HepG2 (cell line): ENCODE measurements at regions not wholly inside any gene's neighbourhood (a gene's known extent, or its start where the extent isn't known, plus 50 kb on each side); places are given as distances from the start of the nearest gene placed in this dataset.

Experiments used
- CTCF ChIP-seq: sonication (generic); formaldehyde crosslinking; IDR thresholded peaks from 2 replicates; pipeline ENCODE4 v1.5.0; 2020; ENCODE audit warnings: mild to moderate bottlenecking, missing genetic modification reagents, moderate library complexity
- ELF4 ChIP-seq: sonication (generic); formaldehyde crosslinking; IDR thresholded peaks from 2 replicates; pipeline ENCODE4 v1.5.0; 2020; ENCODE audit warnings: missing genetic modification reagents, mild to moderate bottlenecking, moderate library complexity, borderline replicate concordance
- EZH2 ChIP-seq: conservative IDR thresholded peaks from 2 replicates; pipeline ENCODE4 v1.6.1; 2012; ENCODE audit warnings: mild to moderate bottlenecking, low read depth, low read length, moderate library complexity
- HNRNPLL ChIP-seq: fragments of 200-400 bp; formaldehyde crosslinking; IDR thresholded peaks from 2 replicates; pipeline ENCODE4 v1.6.1; 2017; ENCODE audit warnings: mild to moderate bottlenecking, low read depth, low read length; ENCODE audit not compliant: poor library complexity, severe bottlenecking
- HOXD1 ChIP-seq: sonication (generic); formaldehyde crosslinking; IDR thresholded peaks from 2 replicates; pipeline ENCODE4 v1.5.0; 2020; ENCODE audit warnings: missing genetic modification reagents
- MAFK ChIP-seq, 2 experiments: IDR thresholded peaks in 1 of 2; conservative IDR thresholded peaks in 1 of 2; 2 replicates each; pipeline ENCODE4 v1.6.1; 2011; ENCODE audit warnings: improper control_type of control experiment in 2 of 2, low read length in 2 of 2
- MTF2 ChIP-seq: sonication (generic); formaldehyde crosslinking; IDR thresholded peaks from 2 replicates; pipeline ENCODE4 v1.5.0; 2020; ENCODE audit warnings: missing genetic modification reagents, borderline replicate concordance
- NR1H2 ChIP-seq: sonication (generic); formaldehyde crosslinking; IDR thresholded peaks from 2 replicates; pipeline ENCODE4 v1.8.1; 2022; ENCODE audit warnings: low read depth, missing genetic modification reagents, borderline replicate concordance
- POLR2A ChIP-seq, 2 experiments: IDR thresholded peaks; 2 replicates each; pipeline ENCODE4 v1.6.1; 2011; ENCODE audit warnings: low read depth in 2 of 2, low read length in 2 of 2, mild to moderate bottlenecking in 1 of 2, moderate library complexity in 1 of 2; ENCODE audit not compliant: insufficient read depth in 1 of 2
- SP140L ChIP-seq: sonication (generic); formaldehyde crosslinking; IDR thresholded peaks from 2 replicates; pipeline ENCODE4 v1.4.0; 2020; ENCODE audit warnings: missing genetic modification reagents, borderline replicate concordance
- ZBTB1 ChIP-seq: sonication (generic); formaldehyde crosslinking; IDR thresholded peaks from 2 replicates; pipeline ENCODE4 v1.4.0; 2020; ENCODE audit warnings: missing genetic modification reagents, borderline replicate concordance
- ZNF232 ChIP-seq: sonication (generic); formaldehyde crosslinking; IDR thresholded peaks from 2 replicates; pipeline ENCODE4 v1.4.0; 2020; ENCODE audit warnings: missing genetic modification reagents, borderline replicate concordance
- ZNF564 ChIP-seq: sonication (generic); formaldehyde crosslinking; IDR thresholded peaks from 2 replicates; pipeline ENCODE4 v1.8.1; 2023; ENCODE audit warnings: mild to moderate bottlenecking, missing genetic modification reagents
- ZNF639 ChIP-seq: conservative IDR thresholded peaks from 2 replicates; pipeline ENCODE4 v1.6.1; 2018; ENCODE audit warnings: missing genetic modification reagents

- no peak for TF ChIP-seq MTF2 (CRISPR knock-in tag)
- TF ChIP-seq ZNF639: no peak
- TF ChIP-seq ELF4 (CRISPR knock-in tag): no peak
- TF ChIP-seq HOXD1 (CRISPR knock-in tag): no peak
- TF ChIP-seq CTCF (CRISPR knock-in tag): no peak
- no peak for TF ChIP-seq POLR2A (IDR thresholded peaks at IDR 0.05; ENCODE audit: insufficient read depth in 1 of 2, low read depth in 2 of 2, low read length in 2 of 2)
- no peak for TF ChIP-seq NR1H2 (CRISPR knock-in tag)
- TF ChIP-seq ZNF232: no peak
- no peak for TF ChIP-seq ZBTB1
- no peak for TF ChIP-seq HNRNPLL
- TF ChIP-seq SP140L (CRISPR knock-in tag): no peak
- no peak for TF ChIP-seq EZH2
- TF ChIP-seq ZNF564 (CRISPR knock-in tag): no peak
- TF ChIP-seq MAFK (conservative IDR thresholded peaks at IDR 0.05 in 1 of 2, IDR thresholded peaks at IDR 0.05 in 1 of 2; ENCODE audit: low read length in 2 of 2): no peak
Observed at GRCh38 chr11:29210426-29210825, 806.4 kb downstream of the KCNA4 start.
